SU-DHL-6 (cell line): ENCODE measurements at regions not wholly inside any gene's neighbourhood (a gene's known extent, or its start where the extent isn't known, plus 50 kb on each side); places are given as distances from the start of the nearest gene placed in this dataset.
"Not testable (repeated sequence)": the region's sequence is repeated elsewhere in the genome, so short reads cannot be mapped to it uniquely, and the experiment has no call there.

Source experiments
- H2AFZ ChIP-seq: fragments of 200-600 bp; sonication (generic); 2 replicates; pipeline ENCODE4 v1.6.1; 2014; ENCODE audit warnings: low read depth, mild to moderate bottlenecking, moderate library complexity, mixed read lengths, antibody characterized with exemption, low read length; ENCODE audit not compliant: severe bottlenecking
- H3F3A ChIP-seq: fragments of 200-600 bp; shearing (Covaris generic); 2 replicates; pipeline ENCODE4 v1.6.0; 2016; ENCODE audit warnings: antibody characterized with exemption, mild to moderate bottlenecking; ENCODE audit not compliant: insufficient read depth
- H3K27ac ChIP-seq: fragments of 200-600 bp; sonication (generic); 2 replicates; pipeline ENCODE4 v1.5.1; 2016; ENCODE audit warnings: low read depth, mild to moderate bottlenecking, low read length, moderate library complexity, mixed read lengths
- H3K27me3 ChIP-seq: fragments of 200-600 bp; sonication (generic), shearing (Covaris generic); 2 replicates; pipeline ENCODE4 v1.6.0; 2014; ENCODE audit warnings: mild to moderate bottlenecking, low read length
- H3K36me3 ChIP-seq: fragments of 200-600 bp; sonication (generic); 2 replicates; pipeline ENCODE4 v1.6.1; 2014; ENCODE audit warnings: mild to moderate bottlenecking, low read length, mixed read lengths
- H3K4me2 ChIP-seq: fragments of 300-600, 200-600 bp; shearing (Covaris generic), sonication (generic); 2 replicates; pipeline ENCODE4 v1.6.0; 2014; ENCODE audit warnings: low read length, low read depth, mild to moderate bottlenecking; ENCODE audit not compliant: poor library complexity, severe bottlenecking
- H3K4me3 ChIP-seq: fragments of 200-600 bp; sonication (generic); 2 replicates; pipeline ENCODE4 v1.5.1; 2014; ENCODE audit warnings: antibody characterized with exemption, low read length, mild to moderate bottlenecking, mixed read lengths; ENCODE audit not compliant: insufficient read depth, poor library complexity, severe bottlenecking
- H3K79me2 ChIP-seq: fragments of 200-600 bp; sonication (generic); 2 replicates; pipeline ENCODE4 v1.6.1; 2014; ENCODE audit warnings: mild to moderate bottlenecking, low read length, moderate library complexity; ENCODE audit not compliant: insufficient read depth
- H3K9ac ChIP-seq: fragments of 200-600 bp; sonication (generic); 2 replicates; pipeline ENCODE4 v1.7.0; 2014; ENCODE audit warnings: mild to moderate bottlenecking, low read length
- H3K9me2 ChIP-seq: fragments of 200-600 bp; sonication (generic); replicated peaks from 2 replicates; pipeline ENCODE4 v1.6.1; 2014; ENCODE audit warnings: low read length; ENCODE audit not compliant: insufficient read depth
- H3K9me3 ChIP-seq: fragments of 200-600 bp; sonication (generic); 2 replicates; pipeline ENCODE4 v1.6.1; 2014; ENCODE audit warnings: low read length, mixed read lengths; ENCODE audit not compliant: insufficient read depth
- H4K20me1 ChIP-seq: fragments of 200-600 bp; sonication (generic); 2 replicates; pipeline ENCODE4 v1.6.1; 2014; ENCODE audit warnings: low read depth, mild to moderate bottlenecking, antibody characterized with exemption, low read length, moderate library complexity, mixed read lengths
- CTCF ChIP-seq: fragments of 200-600 bp; sonication (generic); IDR thresholded peaks from one replicate; pipeline ENCODE4 v1.5.1; 2017; ENCODE audit warnings: antibody characterized with exemption, mild to moderate bottlenecking, low read length, moderate library complexity; ENCODE audit not compliant: insufficient read depth, poor library complexity, severe bottlenecking
- EZH2phosphoT487 ChIP-seq: fragments of 200-600 bp; sonication (generic), shearing (Covaris generic); conservative IDR thresholded peaks from 2 replicates; pipeline ENCODE4 v1.6.1; 2018; ENCODE audit warnings: mild to moderate bottlenecking, antibody characterized with exemption, low read length, moderate library complexity, mixed read lengths

DNA sequence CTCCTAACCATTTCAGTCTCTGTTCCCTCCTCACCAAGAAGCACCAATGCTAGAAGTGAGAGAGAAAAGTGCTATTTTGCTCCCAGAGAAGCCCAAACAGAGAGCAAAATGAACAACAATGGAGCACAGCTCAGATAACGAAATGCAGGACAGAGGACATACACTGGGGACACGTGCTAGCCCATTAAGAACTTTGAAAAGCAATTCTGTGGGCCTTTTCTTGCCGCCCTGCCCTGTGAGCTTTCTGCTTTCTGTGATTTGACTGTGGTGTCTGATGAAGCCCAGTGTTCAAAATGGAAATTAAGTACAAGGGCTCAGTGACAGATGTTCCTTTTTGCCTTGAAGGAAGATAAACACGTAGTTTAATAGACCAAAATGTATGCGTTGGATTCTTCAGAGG is 130.8 kb downstream of the S1PR1 start:
- no peaks in the 10 kb centered on the region for H3F3A ChIP-seq
- TF ChIP-seq EZH2phosphoT487 (no peak), CTCF (no peak)
- no peak overlapping the region for H3K9ac ChIP-seq
- H3K36me3 ChIP-seq = no peaks in the 10 kb centered on the region
- H3K9me3 ChIP-seq = no peaks in the 10 kb centered on the region
- no peaks in the 10 kb centered on the region for H3K27me3 ChIP-seq
- H3K9me2 ChIP-seq = no peaks in the 10 kb centered on the region
- H3K4me3 ChIP-seq = no peak overlapping the region
- H2AFZ ChIP-seq = no peak overlapping the region
- H3K79me2 ChIP-seq = no peaks in the 10 kb centered on the region
- no peak overlapping the region for H3K27ac ChIP-seq
- no peak overlapping the region for H3K4me2 ChIP-seq
- H4K20me1 ChIP-seq = no peaks in the 10 kb centered on the region

- H3K9me2 ChIP-seq = no peaks in the 10 kb centered on the region
- no peak overlapping the region for H3K9ac ChIP-seq
- H3F3A ChIP-seq = no peaks in the 10 kb centered on the region
- no peak overlapping the region for H3K4me3 ChIP-seq
- H3K4me2 ChIP-seq = no peak overlapping the region
- H3K27me3 ChIP-seq = no peaks in the 10 kb centered on the region
- no peak overlapping the region for H2AFZ ChIP-seq
- no peaks in the 10 kb centered on the region for H3K79me2 ChIP-seq
- no peaks in the 10 kb centered on the region for H3K9me3 ChIP-seq
- H3K36me3 ChIP-seq = no peaks in the 10 kb centered on the region
- no peak overlapping the region for H3K27ac ChIP-seq
- TF ChIP-seq EZH2phosphoT487 (no peak), CTCF (no peak)
- no peaks in the 10 kb centered on the region for H4K20me1 ChIP-seq
Measured at GRCh38 chr1:101370488-101370887, 133.7 kb downstream of the S1PR1 start.

- Histone ChIP-seq H3K27ac (no peak overlapping the region), H3F3A (no peaks in the 10 kb centered on the region), H4K20me1 (no peaks in the 10 kb centered on the region), H3K9me2 (no peaks in the 10 kb centered on the region), H3K79me2 (no peaks in the 10 kb centered on the region), H3K4me3 (no peak overlapping the region), H3K36me3 (no peaks in the 10 kb centered on the region), H3K4me2 (no peak overlapping the region), H3K27me3 (no peaks in the 10 kb centered on the region), H2AFZ (no peak overlapping the region), H3K9ac (no peak overlapping the region), H3K9me3 (no peaks in the 10 kb centered on the region)
- no peak for TF ChIP-seq CTCF
Measured at GRCh38 chr1:101371259-101371658, 134.4 kb downstream of the S1PR1 start.

DNA sequence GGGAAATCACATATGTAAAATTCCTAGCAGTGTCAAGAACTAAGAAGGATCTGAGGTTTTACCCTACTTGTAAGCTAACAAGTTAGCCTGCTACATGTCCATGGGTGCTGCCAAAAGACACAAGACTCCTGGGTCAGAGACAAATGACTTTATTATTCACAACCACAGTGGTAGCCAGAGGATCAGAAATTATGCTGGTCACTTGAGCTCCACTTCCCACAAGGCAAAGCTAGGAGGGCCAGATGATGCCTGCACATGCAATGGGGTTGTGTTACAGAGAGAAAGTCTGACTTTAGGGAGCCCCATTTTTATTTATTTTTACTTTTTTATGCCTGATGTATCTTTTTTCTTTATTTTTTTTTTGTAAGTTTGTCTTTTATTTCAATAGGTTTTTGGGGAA is 136.8 kb downstream of the S1PR1 start:
- Histone ChIP-seq H4K20me1 (no peaks in the 10 kb centered on the region), H3K9ac (no peak overlapping the region), H3K4me2 (no peak overlapping the region), H3K9me3 (no peaks in the 10 kb centered on the region), H2AFZ (no peak overlapping the region), H3K79me2 (no peaks in the 10 kb centered on the region), H3K4me3 (no peak overlapping the region), H3K9me2 (no peaks in the 10 kb centered on the region), H3K27ac (no peak overlapping the region), H3K36me3 (no peaks in the 10 kb centered on the region), H3K27me3 (no peaks in the 10 kb centered on the region), H3F3A (no peaks in the 10 kb centered on the region)
- TF ChIP-seq CTCF = no peak
- no peak for TF ChIP-seq EZH2phosphoT487

- not testable (repeated sequence) for H3K4me2 ChIP-seq, H3K79me2 ChIP-seq, H3K36me3 ChIP-seq, H4K20me1 ChIP-seq, H3K27me3 ChIP-seq, H3K4me3 ChIP-seq, H3F3A ChIP-seq, H3K9ac ChIP-seq, H2AFZ ChIP-seq, H3K9me3 ChIP-seq, H3K27ac ChIP-seq, H3K9me2 ChIP-seq
Measured at GRCh38 chr1:101375448-101375847, 138.6 kb downstream of the S1PR1 start.
